BJ (cell line): ENCODE measurements at regions not wholly inside any gene's neighbourhood (a gene's known extent, or its start where the extent isn't known, plus 50 kb on each side); places are given as distances from the start of the nearest gene placed in this dataset.

Source experiments
- CTCF ChIA-PET: fragments of 350-600 bp; formaldehyde crosslinking; extraction: SDS; loops from one replicate; lab custom pipeline; 2021; ENCODE audit warnings: antibody characterized with exemption, inconsistent platforms; lab: Yijun Ruan, JAX
- POLR2A ChIA-PET: fragments of 300-600 bp; sonication (Branson Sonifier 250); formaldehyde crosslinking; extraction: SDS; loops from one replicate; lab custom pipeline; 2021; ENCODE audit warnings: antibody characterized with exemption; lab: Charles Lee
- DNase-seq: peaks from one replicate; pipeline ENCODE4 v3.0.0-alpha.2; 2011; ENCODE audit warnings: low read depth
- H3K27me3 ChIP-seq: 2 replicates; pipeline ENCODE4 v1.6.0; 2011; ENCODE audit warnings: low read length; ENCODE audit not compliant: control insufficient read depth, insufficient read depth
- H3K36me3 ChIP-seq: 2 replicates; pipeline ENCODE4 v1.5.1; 2011; ENCODE audit warnings: low read length; ENCODE audit not compliant: control insufficient read depth, insufficient read depth
- H3K4me3 ChIP-seq: 2 replicates; pipeline ENCODE4 v1.5.1; 2011; ENCODE audit warnings: low read depth, mild to moderate bottlenecking, control low read depth, low read length
- CTCF ChIP-seq: IDR thresholded peaks from 2 replicates; pipeline ENCODE4 v1.5.1; 2011; ENCODE audit warnings: low read depth, mild to moderate bottlenecking, control low read depth, inconsistent platforms, low read length, moderate library complexity; ENCODE audit not compliant: insufficient read depth

- POLR2A ChIA-PET: no interaction called here
- no peaks in the 10 kb centered on the region for H3K36me3 ChIP-seq
- DNase-seq: no peak
Measured at GRCh38 chrX:4909348-4909747, 1195.9 kb upstream of the PRKX start.

GRCh38 chrX:4905576-4905975 is 1192.1 kb upstream of the PRKX start:
- DNase-seq: no peak
- no peaks in the 10 kb centered on the region for H3K36me3 ChIP-seq
- no peak overlapping the region for H3K4me3 ChIP-seq
- no peaks in the 10 kb centered on the region for H3K27me3 ChIP-seq
- no peak for TF ChIP-seq CTCF
- POLR2A ChIA-PET: no interaction called here
- CTCF ChIA-PET: no interaction called here

More at GRCh38 chrX:4909348-4909747, 1195.9 kb upstream of the PRKX start:
- H3K4me3 ChIP-seq: no peak overlapping the region
- no peaks in the 10 kb centered on the region for H3K27me3 ChIP-seq
- CTCF ChIA-PET: no interaction called here
- no peak for TF ChIP-seq CTCF

DNA sequence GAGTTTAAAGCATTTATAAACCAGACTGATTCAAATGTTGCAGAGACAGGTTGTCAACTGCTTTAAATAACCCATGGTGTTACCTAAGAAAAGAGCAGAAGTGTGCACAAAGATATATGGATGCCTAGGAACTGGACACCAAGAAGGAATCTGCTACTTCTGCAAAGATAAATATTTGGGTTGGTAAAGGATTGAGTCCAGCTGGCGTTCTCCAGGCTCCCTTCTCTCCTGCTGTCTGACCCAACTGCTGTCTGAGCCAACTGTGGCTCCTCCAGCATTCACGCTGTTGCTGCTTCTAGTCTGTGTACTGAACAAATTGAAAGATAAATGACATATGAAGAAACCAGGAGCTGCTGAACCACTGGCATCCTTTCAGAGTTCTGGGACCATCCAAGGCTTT is 1167.8 kb upstream of the PRKX start:
- no peaks in the 10 kb centered on the region for H3K36me3 ChIP-seq
- H3K4me3 ChIP-seq: no peak overlapping the region
- CTCF ChIA-PET: no interaction called here
- DNase-seq: no peak
- POLR2A ChIA-PET: no interaction called here
- H3K27me3 ChIP-seq: no peaks in the 10 kb centered on the region
- TF ChIP-seq CTCF: no peak

GRCh38 chrX:4878640-4879039 is 1165.2 kb upstream of the PRKX start:
- ChIA-PET CTCF (no interaction called here), POLR2A (no interaction called here)
- no peak overlapping the region for H3K4me3 ChIP-seq
- no peaks in the 10 kb centered on the region for H3K36me3 ChIP-seq
- DNase-seq: no peak
- H3K27me3 ChIP-seq: no peaks in the 10 kb centered on the region
- no peak for TF ChIP-seq CTCF

GRCh38 chrX:4876268-4876667 is 1162.8 kb upstream of the PRKX start:
- CTCF ChIA-PET: no interaction called here
- no peak for DNase-seq
- POLR2A ChIA-PET: no interaction called here
- TF ChIP-seq CTCF: no peak
- Histone ChIP-seq H3K27me3 (no peaks in the 10 kb centered on the region), H3K4me3 (no peak overlapping the region), H3K36me3 (no peaks in the 10 kb centered on the region)
